ENCODE measurements at regions not wholly inside any gene's neighbourhood (a gene's known extent, or its start where the extent isn't known, plus 50 kb on each side); places are given as distances from the start of the nearest gene placed in this dataset.

DNA sequence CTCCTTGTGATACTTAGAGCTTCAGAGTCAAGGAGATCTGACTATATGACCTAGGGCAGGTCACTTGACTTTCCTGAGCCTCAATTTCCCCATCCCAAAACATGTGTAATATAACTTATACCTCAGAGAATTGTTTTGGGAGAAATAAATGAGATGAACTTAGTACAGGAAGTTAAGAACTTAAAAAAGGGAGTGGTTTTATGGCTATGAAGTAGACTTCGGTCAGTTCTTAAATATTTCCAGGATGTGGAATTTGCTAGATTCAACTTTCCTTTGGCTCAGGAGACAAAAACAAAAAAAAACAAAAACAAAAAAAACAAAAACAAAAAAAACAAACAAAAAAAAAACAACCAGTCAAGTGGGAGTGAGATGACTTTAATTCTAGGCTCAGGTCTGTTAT is 116.7 kb downstream of the EDEM1 start:
- no peak for DNase-seq (ENCODE audit: extremely low read depth, low read depth)

GRCh38 chr3:5304789-5305683 is 117.5 kb downstream of the EDEM1 start:
- DNase-seq (ENCODE audit: extremely low read depth, low read depth) = peak; percentile 20

GRCh38 chr3:5305684-5305989 is 118.1 kb downstream of the EDEM1 start:
- DNase-seq (ENCODE audit: extremely low read depth, low read depth) = no peak

GRCh38 chr3:5309171-5309570 is 121.7 kb downstream of the EDEM1 start:
- no peak for DNase-seq (ENCODE audit: extremely low read depth, low read depth)

GRCh38 chr3:5309602-5310001 is 122.1 kb downstream of the EDEM1 start:
- DNase-seq (ENCODE audit: extremely low read depth, low read depth) = no peak

- no peak for DNase-seq (ENCODE audit: extremely low read depth, low read depth)
Measured at GRCh38 chr3:5310509-5310908, 123.0 kb downstream of the EDEM1 start.

DNA sequence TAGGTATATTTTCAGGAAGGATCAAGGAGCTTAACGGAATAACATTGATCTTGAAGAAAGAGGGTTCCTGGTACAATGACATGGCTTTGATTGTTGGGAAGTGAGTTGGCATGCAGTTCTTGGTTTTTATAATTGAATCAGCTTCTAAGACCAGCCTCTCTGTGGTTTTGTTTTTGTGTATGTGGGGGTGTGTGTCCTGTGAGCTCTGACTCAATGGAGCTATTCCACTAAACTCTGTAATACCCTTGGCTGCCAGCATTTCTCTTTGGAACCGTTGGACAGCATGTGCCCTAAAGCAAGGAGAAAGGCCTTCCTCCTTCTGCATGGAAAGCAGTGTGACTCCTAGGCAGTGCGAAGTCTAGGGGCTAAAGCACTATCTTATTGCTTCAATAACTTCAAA is 124.8 kb downstream of the EDEM1 start:
- DNase-seq (ENCODE audit: extremely low read depth, low read depth) = no peak

DNA sequence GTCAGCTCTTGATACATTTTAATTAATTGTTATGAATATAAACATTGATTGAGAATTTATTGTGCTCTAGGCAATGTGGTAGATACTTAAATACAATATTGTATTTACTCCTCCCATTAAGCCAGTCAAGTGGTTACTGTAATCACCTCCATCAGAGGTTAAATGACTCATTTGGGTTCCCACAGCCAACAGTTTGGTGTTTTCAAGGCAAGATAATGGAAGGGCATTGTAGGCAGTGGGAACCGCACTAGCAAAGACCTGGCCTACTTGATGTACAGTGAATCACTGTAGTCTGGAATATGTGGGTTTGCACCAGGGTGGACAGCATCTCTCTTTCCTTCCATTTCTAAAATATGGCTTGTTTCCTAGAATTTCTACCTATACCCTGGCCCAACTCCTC is 127.4 kb downstream of the EDEM1 start:
- DNase-seq (ENCODE audit: extremely low read depth, low read depth) = no peak

DNA sequence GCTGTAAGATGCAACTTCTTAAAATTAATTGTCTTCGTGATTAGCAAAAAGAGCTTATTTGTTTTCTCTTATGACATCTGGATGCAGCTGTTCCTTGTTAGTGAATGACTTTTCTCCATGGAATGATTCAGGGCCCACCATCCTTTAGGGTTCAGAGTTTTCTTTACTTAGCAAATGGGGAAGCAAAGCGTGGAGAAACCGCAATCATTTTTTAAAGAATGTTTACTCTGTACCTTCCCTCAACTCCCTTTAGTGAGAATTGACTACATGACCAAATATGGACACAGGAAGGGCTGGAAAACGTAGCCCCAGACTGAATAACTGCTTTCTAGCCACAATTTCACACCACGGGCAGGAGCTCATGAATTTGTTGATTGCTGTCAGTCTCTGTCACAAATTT is 130.1 kb downstream of the EDEM1 start:
- DNase-seq (ENCODE audit: extremely low read depth, low read depth) = no peak

- DNase-seq (ENCODE audit: extremely low read depth, low read depth) = no peak
Measured at GRCh38 chr3:5319454-5319853, 131.9 kb downstream of the EDEM1 start.

DNA sequence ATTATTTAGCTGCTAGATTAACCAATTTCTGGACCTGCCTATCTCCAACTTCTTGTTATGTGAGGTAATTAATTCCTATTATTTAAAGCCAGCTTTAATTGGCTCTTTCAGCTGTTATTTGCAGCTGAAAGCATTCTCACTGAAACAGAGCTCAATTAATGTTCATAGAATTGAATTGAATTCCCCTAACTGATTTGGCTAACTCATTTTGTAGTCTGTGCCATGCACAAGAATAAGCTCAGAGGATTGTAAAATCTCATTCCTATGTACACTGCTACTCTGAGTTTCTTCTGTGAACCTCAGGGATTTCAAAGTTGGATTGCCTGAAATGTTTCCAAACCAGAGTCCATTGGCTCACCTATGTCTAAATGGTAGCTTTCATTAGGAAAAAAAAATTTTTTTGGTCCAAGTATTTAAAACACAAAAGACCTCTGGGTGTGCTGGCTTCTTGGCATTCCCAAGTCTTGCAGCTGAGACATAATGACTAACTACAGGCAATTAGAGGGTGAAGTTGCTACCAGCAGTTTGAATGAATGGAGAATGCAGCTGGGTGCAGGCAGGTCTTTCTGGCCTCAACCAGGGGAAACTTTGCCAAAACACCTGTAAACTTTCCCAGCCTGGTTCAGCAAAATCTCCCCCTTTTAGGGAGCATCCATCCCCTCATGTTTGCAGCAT is 134.3 kb downstream of the EDEM1 start:
- no peak for DNase-seq (ENCODE audit: extremely low read depth, low read depth)

GRCh38 chr3:5324780-5325179 is 137.3 kb downstream of the EDEM1 start:
- no peak for DNase-seq (ENCODE audit: extremely low read depth, low read depth)

GRCh38 chr3:5330152-5330810 is 142.8 kb downstream of the EDEM1 start:
- no peak for DNase-seq (ENCODE audit: extremely low read depth, low read depth)

- no peak for DNase-seq (ENCODE audit: extremely low read depth, low read depth)
Measured at GRCh38 chr3:5331567-5332269, 144.2 kb downstream of the EDEM1 start.

DNA sequence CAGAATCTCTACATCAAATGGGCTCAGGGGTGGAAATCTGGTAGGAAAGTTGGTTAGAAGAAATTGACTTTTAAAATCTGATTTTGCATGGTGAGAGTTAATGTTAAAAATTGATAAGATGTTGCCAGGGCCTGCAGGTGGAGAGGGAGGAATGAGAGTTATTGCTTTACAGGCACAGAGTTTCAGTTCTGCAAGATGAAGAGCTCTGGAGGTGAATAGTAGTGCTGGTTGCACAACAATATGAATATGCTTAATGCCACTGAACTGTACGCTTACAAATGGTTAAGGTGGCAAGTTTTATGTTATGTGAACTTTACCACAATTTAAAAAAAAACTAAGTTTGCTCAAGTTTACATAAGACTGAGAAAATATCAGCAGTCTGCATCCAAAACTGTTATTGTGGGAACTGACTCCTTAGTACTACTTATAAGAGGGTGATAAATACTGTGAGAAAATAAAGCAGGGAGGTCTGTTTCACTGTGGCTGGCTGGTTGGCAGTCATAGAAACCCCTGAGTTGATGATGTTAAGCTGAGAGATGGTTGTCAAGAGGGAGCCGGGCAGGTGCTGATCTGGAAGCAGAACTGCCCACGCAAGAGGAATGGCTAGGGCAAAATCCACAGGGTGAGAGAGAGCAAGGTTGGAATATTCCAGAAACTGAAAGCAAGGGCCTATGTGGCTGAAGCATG is 144.9 kb downstream of the EDEM1 start:
- no peak for DNase-seq (ENCODE audit: extremely low read depth, low read depth)

- no peak for DNase-seq (ENCODE audit: extremely low read depth, low read depth)
Measured at GRCh38 chr3:5339967-5340535, 152.5 kb downstream of the EDEM1 start.

- DNase-seq (ENCODE audit: extremely low read depth, low read depth) = no peak
Measured at GRCh38 chr3:5341610-5342009, 154.1 kb downstream of the EDEM1 start.

GRCh38 chr3:5343459-5343858 is 156.0 kb downstream of the EDEM1 start:
- DNase-seq (ENCODE audit: extremely low read depth, low read depth) = no peak

- DNase-seq (ENCODE audit: extremely low read depth, low read depth) = no peak
Measured at GRCh38 chr3:5344707-5345106, 157.2 kb downstream of the EDEM1 start.

DNA sequence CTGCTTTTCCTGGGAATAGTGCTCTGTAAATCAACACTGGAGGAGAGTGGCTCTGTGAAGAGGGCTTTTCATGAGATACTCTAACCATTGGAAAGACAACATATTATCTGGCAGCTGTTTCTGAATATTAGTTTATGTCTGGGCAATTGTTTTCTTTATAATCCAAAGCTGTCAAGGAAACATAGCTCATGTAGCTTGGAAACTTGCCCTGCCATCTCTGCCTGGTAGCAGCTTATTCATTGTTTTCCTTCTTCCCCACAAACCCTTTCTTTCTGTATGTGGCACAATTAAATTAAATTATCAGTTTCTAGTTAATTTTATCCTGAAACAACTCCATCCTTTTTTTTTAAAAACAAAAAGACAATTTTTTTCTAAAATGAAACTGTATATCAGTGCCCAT is 160.0 kb downstream of the EDEM1 start:
- DNase-seq (ENCODE audit: extremely low read depth, low read depth) = no peak

Data from NCI-H460 (cell line).